SIG-M5 (cell line): ENCODE measurements at regions not wholly inside any gene's neighbourhood (a gene's known extent, or its start where the extent isn't known, plus 50 kb on each side); places are given as distances from the start of the nearest gene placed in this dataset.
"Not testable (repeated sequence)": the region's sequence is repeated elsewhere in the genome, so short reads cannot be mapped to it uniquely, and the experiment has no call there.

Source experiments
- DNase-seq: peaks from one replicate; lab custom pipeline; 2025; lab: John Stamatoyannopoulos, UW

- DNase-seq: not testable (repeated sequence)
Measured at GRCh38 chr4:9702696-9703095, 78.7 kb upstream of the DRD5 start.

- no peak for DNase-seq
Measured at GRCh38 chr4:9703391-9703790, 78.0 kb upstream of the DRD5 start.

GRCh38 chr4:9704126-9704525, 77.3 kb upstream of the DRD5 start:
- not testable (repeated sequence) for DNase-seq

- no peak for DNase-seq
Measured at GRCh38 chr4:9704551-9705332, 76.7 kb upstream of the DRD5 start.

- DNase-seq: not testable (repeated sequence)
Measured at GRCh38 chr4:9707281-9707680, 74.2 kb upstream of the DRD5 start.

- DNase-seq: not testable (repeated sequence)
Measured at GRCh38 chr4:9707936-9708335, 73.5 kb upstream of the DRD5 start.

GRCh38 chr4:9709724-9710123, 71.7 kb upstream of the DRD5 start:
- no peak for DNase-seq

GRCh38 chr4:9715271-9715670, 66.2 kb upstream of the DRD5 start:
- DNase-seq: not testable (repeated sequence)

GRCh38 chr4:9716093-9716492, 65.3 kb upstream of the DRD5 start:
- no peak for DNase-seq

GRCh38 chr4:9718246-9718939, 63.0 kb upstream of the DRD5 start:
- not testable (repeated sequence) for DNase-seq

- DNase-seq: not testable (repeated sequence)
Measured at GRCh38 chr4:9722131-9722530, 59.3 kb upstream of the DRD5 start.
